ENCODE measurements at regions not wholly inside any gene's neighbourhood (a gene's known extent, or its start where the extent isn't known, plus 50 kb on each side); places are given as distances from the start of the nearest gene placed in this dataset.
"Not testable (repeated sequence)": the region's sequence is repeated elsewhere in the genome, so short reads cannot be mapped to it uniquely, and the experiment has no call there.

DNA sequence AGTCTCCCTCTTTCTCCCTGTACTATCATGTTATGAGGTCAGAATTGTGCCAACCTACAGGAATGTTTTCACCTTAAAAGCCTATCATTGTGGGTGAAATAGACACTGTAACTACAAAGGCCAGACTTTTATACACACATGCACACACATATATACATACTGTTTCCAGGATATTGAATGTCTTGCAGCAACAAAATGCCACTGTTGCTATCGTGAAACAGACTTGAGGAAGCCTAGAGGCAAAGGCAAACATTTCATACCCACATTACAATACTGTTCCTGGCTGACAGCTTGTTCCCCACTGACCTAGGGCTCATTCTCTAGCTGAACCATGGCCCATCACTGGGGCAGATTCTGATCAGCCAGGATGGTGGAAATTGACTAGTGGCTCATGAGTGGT is 125.1 kb upstream of the DUSP10 start:
- no peaks in the 10 kb centered on the region for H3K36me3 ChIP-seq (ENCODE audit: control insufficient read depth, insufficient read depth, low read length)
- no peaks in the 10 kb centered on the region for H3K27me3 ChIP-seq (ENCODE audit: control insufficient read depth, insufficient read depth, low read length, poor library complexity, severe bottlenecking)
- H3K4me3 ChIP-seq (ENCODE audit: insufficient read depth, low read depth, low read length) = no peak overlapping the region
- WGBS, 2 experiments = 91 to 100% methylated on average over 1 of the region's 1 CpG
- no peaks in the 10 kb centered on the region for H3K4me1 ChIP-seq (ENCODE audit: control insufficient read depth, insufficient read depth, low read length)
- no peak overlapping the region for H3K27ac ChIP-seq (ENCODE audit: insufficient read depth, low read depth, low read length, poor library complexity, severe bottlenecking)
- H3K9me3 ChIP-seq (ENCODE audit: control insufficient read depth, low read length) = no peaks in the 10 kb centered on the region

DNA sequence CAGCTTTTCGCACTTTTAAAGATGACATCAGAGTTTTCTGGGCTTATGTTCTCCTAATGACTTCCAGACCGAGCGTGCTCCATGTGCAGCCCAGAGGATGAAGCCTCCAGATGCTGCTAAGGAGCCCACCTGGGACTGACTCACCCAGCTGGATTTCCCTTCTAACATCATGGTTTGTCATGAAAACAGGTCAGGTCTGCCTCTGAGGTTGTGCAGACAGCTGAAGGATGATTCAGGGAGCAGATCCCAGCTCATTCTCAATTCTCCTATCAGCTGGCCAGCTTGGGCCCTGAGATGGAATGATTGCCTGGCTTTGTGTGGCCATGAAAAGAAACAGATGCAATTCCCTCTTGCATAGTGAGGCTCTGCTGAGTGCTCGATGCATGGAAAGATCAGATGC is 123.9 kb upstream of the DUSP10 start:
- H3K9me3 ChIP-seq (ENCODE audit: control insufficient read depth, low read length) = no peaks in the 10 kb centered on the region
- 94 to 99% methylated on average over 4 of the region's 4 CpGs for WGBS, 2 experiments
- no peak overlapping the region for H3K27ac ChIP-seq (ENCODE audit: insufficient read depth, low read depth, low read length, poor library complexity, severe bottlenecking)
- no peaks in the 10 kb centered on the region for H3K36me3 ChIP-seq (ENCODE audit: control insufficient read depth, insufficient read depth, low read length)
- H3K4me3 ChIP-seq (ENCODE audit: insufficient read depth, low read depth, low read length) = no peak overlapping the region
- H3K27me3 ChIP-seq (ENCODE audit: control insufficient read depth, insufficient read depth, low read length, poor library complexity, severe bottlenecking) = no peaks in the 10 kb centered on the region
- no peaks in the 10 kb centered on the region for H3K4me1 ChIP-seq (ENCODE audit: control insufficient read depth, insufficient read depth, low read length)

DNA sequence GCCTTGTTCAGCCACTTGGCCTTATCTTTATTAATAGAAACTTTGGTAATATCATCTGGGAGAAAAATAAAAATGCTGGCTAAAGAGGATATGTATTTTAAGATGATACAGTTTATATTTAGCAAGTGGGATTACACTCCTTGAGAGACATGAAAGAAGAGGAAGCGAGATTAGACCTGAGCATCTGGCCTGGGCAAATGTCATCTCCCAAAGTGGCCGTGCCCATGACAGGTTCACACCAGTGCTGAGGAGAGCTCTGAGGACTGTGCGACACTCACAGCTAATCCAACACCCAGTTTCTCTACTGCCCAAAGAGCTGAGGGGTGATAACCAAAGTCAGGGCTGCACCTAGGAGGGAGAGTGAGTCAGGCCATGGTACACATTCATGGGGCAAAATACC is 121.7 kb upstream of the DUSP10 start:
- Histone ChIP-seq H3K36me3 (ENCODE audit: control insufficient read depth, insufficient read depth, low read length) (no peaks in the 10 kb centered on the region), H3K27ac (ENCODE audit: insufficient read depth, low read depth, low read length, poor library complexity, severe bottlenecking) (no peak overlapping the region), H3K27me3 (ENCODE audit: control insufficient read depth, insufficient read depth, low read length, poor library complexity, severe bottlenecking) (no peaks in the 10 kb centered on the region), H3K9me3 (ENCODE audit: control insufficient read depth, low read length) (no peaks in the 10 kb centered on the region), H3K4me3 (ENCODE audit: insufficient read depth, low read depth, low read length) (no peak overlapping the region), H3K4me1 (ENCODE audit: control insufficient read depth, insufficient read depth, low read length) (no peaks in the 10 kb centered on the region)
- 93 to 98% methylated on average over 3 of the region's 3 CpGs for WGBS, 2 experiments

DNA sequence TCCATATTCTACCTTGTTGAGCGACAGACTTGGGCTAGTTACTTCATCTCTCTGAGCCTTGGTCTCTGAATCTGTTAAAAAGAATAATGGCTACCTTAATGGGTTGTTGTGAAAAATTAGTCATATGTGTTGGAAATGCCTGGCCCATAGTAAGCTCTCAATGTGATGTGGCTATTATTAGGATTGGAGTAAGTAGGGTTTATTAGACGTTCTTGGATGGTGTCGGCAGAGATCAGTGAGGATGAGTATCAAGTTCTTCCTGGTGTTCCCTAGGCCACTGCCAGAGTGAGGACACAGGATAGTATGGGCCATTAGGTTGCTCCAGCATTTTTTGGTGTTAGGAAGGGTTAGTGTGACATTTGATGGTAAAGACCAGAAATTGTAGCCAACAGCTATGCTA is 121.1 kb upstream of the DUSP10 start:
- no peak overlapping the region for H3K4me3 ChIP-seq (ENCODE audit: insufficient read depth, low read depth, low read length)
- no peak overlapping the region for H3K27ac ChIP-seq (ENCODE audit: insufficient read depth, low read depth, low read length, poor library complexity, severe bottlenecking)
- WGBS, 2 experiments = 93 to 94% methylated on average over 3 of the region's 3 CpGs
- no peaks in the 10 kb centered on the region for H3K36me3 ChIP-seq (ENCODE audit: control insufficient read depth, insufficient read depth, low read length)
- no peaks in the 10 kb centered on the region for H3K4me1 ChIP-seq (ENCODE audit: control insufficient read depth, insufficient read depth, low read length)
- no peaks in the 10 kb centered on the region for H3K9me3 ChIP-seq (ENCODE audit: control insufficient read depth, low read length)
- H3K27me3 ChIP-seq (ENCODE audit: control insufficient read depth, insufficient read depth, low read length, poor library complexity, severe bottlenecking) = no peaks in the 10 kb centered on the region

DNA sequence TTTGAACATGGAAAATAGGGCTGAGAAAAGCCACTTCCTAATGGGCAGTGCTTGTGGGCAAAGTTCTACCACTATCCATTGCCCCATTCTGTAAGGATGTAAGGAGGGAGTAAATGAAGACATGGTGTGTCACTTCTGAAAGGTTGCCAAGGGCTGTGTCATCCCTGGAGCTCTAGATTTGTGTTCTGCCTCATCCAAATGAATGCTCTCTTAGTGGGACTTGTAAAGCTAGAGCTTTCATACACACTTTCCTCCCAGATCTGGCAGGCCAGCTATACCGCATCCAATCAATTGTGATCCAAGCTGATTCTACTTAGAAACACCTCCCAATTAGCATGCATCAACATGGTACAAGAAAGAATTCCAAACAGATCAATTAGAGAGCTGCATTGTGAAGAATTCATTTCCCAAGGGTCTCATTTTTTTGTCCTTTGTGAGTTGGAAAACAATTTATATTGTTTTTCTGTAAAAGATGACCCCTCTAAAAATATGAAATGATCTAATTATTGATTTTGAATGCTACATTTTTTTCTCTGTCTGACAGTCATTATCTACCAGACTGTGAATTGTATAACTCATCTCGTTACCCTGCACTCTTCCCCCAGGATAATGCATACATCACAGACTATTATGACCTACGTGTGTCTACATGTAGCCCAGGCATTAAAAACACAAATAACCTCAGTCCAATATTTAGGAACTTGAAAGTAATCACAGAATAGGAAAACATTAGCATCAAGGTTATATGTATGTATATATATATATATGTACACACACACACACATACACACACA is 117.1 kb upstream of the DUSP10 start:
- Histone ChIP-seq H3K36me3 (ENCODE audit: control insufficient read depth, insufficient read depth, low read length) (no peaks in the 10 kb centered on the region), H3K27ac (ENCODE audit: insufficient read depth, low read depth, low read length, poor library complexity, severe bottlenecking) (no peak overlapping the region), H3K4me3 (ENCODE audit: insufficient read depth, low read depth, low read length) (no peak overlapping the region), H3K4me1 (ENCODE audit: control insufficient read depth, insufficient read depth, low read length) (no peaks in the 10 kb centered on the region), H3K9me3 (ENCODE audit: control insufficient read depth, low read length) (no peaks in the 10 kb centered on the region), H3K27me3 (ENCODE audit: control insufficient read depth, insufficient read depth, low read length, poor library complexity, severe bottlenecking) (no peaks in the 10 kb centered on the region)
- 92 to 94% methylated on average over 3 of the region's 3 CpGs for WGBS, 2 experiments

DNA sequence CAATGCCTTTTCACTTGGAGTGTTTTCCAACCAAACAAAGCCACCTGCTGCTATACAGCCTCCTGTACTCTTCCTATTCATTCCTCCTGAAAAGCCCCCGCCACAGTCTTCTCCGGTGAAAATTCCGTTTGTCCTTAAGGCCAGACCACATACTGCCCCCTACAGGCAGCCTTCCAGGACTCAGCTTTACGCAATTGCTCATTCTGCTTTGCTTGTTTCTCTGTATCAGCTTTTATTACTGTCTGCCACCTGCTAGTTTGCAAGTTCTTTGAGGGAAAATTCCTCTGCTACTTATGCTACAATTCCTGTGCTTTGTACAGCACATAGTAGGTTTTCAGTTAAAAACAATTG is 115.2 kb upstream of the DUSP10 start:
- not testable (repeated sequence) for H3K36me3 ChIP-seq (ENCODE audit: control insufficient read depth, insufficient read depth, low read length); H3K27ac ChIP-seq (ENCODE audit: insufficient read depth, low read depth, low read length, poor library complexity, severe bottlenecking); H3K27me3 ChIP-seq (ENCODE audit: control insufficient read depth, insufficient read depth, low read length, poor library complexity, severe bottlenecking); H3K4me3 ChIP-seq (ENCODE audit: insufficient read depth, low read depth, low read length); H3K4me1 ChIP-seq (ENCODE audit: control insufficient read depth, insufficient read depth, low read length); H3K9me3 ChIP-seq (ENCODE audit: control insufficient read depth, low read length)
- 21 to 50% methylated on average over 2 to 3 of the region's 4 CpGs for WGBS, 2 experiments

DNA sequence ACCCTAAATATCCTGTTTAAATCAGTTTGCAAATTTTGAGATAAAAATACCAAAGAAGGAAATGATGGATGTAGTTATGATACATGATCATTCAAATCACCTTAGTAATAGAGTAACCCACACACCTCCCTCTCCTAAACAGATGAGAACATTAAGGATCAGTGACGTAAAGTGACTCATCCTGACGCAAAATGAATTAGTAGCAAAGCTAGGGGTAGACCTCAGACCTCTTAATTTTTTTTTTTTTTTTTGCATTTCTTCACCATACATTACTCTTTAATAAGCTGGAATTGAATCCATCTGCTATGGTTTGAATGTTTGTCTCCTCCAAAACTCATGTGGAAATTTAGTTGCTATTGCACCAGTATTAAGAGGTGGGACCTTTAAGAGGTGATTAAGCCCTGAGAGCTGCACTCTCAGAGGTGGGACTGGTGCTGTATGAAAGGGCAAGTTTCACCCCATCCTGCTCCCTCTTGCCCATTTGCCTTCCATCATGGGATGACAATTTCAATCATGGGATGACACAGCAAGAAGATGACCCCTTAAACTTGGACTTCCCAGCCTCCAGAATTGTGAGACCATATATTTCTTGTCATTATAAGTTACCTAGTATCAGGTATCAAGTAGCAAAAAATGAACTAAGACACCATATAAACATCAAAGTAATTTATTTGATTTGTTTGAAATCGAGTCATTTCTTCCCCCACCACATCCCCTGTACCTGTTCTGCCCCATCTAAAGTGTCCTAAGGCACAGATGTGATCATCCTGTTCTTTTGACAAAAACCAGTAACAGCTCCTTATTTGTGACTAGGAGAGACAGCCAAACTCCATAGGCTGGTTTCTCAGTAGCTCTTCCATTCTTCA is 114.6 kb upstream of the DUSP10 start:
- H3K4me1 ChIP-seq (ENCODE audit: control insufficient read depth, insufficient read depth, low read length) = no peaks in the 10 kb centered on the region
- no peaks in the 10 kb centered on the region for H3K27me3 ChIP-seq (ENCODE audit: control insufficient read depth, insufficient read depth, low read length, poor library complexity, severe bottlenecking)
- H3K36me3 ChIP-seq (ENCODE audit: control insufficient read depth, insufficient read depth, low read length) = no peaks in the 10 kb centered on the region
- no peak overlapping the region for H3K27ac ChIP-seq (ENCODE audit: insufficient read depth, low read depth, low read length, poor library complexity, severe bottlenecking)
- H3K4me3 ChIP-seq (ENCODE audit: insufficient read depth, low read depth, low read length) = no peak overlapping the region
- no peaks in the 10 kb centered on the region for H3K9me3 ChIP-seq (ENCODE audit: control insufficient read depth, low read length)
- 84 to 100% methylated on average over 1 to 2 of the region's 3 CpGs for WGBS, 2 experiments

DNA sequence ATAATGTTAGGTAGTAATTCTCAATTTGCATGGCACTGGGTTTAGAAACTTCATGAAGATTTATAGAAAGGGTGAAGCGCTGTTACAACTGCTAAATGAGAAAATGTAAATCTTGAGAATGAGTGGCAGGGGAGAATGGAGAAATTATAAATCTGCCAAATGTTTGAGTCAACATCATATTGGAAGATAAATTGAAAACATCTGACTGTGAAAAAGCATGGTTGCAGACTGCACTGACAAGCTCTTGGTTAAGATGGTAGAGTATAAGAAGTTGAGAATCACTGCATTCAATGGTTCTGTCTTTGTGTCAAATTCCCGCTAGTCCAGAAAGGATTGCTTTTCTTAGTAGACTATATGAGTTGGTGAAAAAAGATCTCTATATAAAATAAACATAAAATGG is 113.3 kb upstream of the DUSP10 start:
- Histone ChIP-seq H3K36me3 (ENCODE audit: control insufficient read depth, insufficient read depth, low read length) (no peaks in the 10 kb centered on the region), H3K27me3 (ENCODE audit: control insufficient read depth, insufficient read depth, low read length, poor library complexity, severe bottlenecking) (no peaks in the 10 kb centered on the region), H3K27ac (ENCODE audit: insufficient read depth, low read depth, low read length, poor library complexity, severe bottlenecking) (no peak overlapping the region), H3K9me3 (ENCODE audit: control insufficient read depth, low read length) (no peaks in the 10 kb centered on the region), H3K4me1 (ENCODE audit: control insufficient read depth, insufficient read depth, low read length) (no peaks in the 10 kb centered on the region), H3K4me3 (ENCODE audit: insufficient read depth, low read depth, low read length) (no peak overlapping the region)
- 94 to 98% methylated on average over 1 to 2 of the region's 2 CpGs for WGBS, 2 experiments

DNA sequence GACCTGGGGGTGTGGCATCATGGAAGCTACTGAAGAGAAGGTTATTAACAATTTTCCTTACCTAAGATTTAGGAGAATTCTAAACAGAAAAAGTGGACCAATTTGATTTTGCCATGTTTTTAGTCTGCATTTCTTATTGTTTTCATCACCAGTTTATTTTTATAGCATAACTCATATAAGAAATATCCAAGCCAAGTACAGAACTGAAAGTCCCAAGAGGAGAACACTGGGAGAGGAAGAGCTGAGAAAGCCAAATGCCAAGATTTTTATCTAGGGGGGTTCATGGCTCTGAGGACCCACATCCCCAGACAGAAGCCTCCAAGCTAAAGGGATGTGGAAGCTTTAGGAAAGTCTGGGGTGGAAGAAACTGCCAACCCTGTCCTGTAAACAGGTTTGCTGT is 109.4 kb upstream of the DUSP10 start:
- Histone ChIP-seq H3K4me1 (ENCODE audit: control insufficient read depth, insufficient read depth, low read length) (no peaks in the 10 kb centered on the region), H3K9me3 (ENCODE audit: control insufficient read depth, low read length) (no peaks in the 10 kb centered on the region), H3K36me3 (ENCODE audit: control insufficient read depth, insufficient read depth, low read length) (no peaks in the 10 kb centered on the region), H3K4me3 (ENCODE audit: insufficient read depth, low read depth, low read length) (no peak overlapping the region), H3K27ac (ENCODE audit: insufficient read depth, low read depth, low read length, poor library complexity, severe bottlenecking) (no peak overlapping the region), H3K27me3 (ENCODE audit: control insufficient read depth, insufficient read depth, low read length, poor library complexity, severe bottlenecking) (no peaks in the 10 kb centered on the region)

DNA sequence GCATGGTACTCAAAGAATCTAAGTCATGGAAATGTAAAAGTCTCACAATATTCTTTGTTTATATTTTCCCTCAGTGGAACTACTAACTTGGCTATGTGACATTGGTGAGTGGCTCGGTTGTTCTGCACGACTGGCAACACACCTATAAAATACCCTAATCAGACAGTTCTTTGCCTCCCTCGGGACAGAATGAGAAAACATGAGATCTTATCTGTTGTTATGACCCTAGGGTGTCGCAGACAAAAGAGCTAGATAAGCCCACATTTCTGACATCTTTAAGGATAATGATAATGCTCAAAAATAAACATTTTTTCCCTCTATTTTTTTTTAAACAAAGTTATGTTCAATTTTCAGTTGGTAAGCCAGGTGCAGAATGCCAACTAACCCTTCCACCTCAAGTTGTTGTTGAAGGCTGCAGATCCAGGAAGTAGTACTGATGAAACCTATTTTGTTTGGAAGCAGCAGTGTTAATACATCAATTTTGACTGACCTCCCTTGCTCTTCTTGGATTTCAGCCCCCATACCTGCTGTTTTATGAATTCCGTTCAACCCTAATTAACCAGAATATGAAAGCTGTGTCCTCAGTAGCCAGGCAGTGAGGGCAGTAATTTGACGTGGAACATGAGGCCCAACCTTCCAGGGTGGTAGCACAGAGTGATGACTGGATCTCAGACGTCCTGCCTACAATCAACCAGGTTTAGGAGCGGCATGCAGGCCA is 108.7 kb upstream of the DUSP10 start:
- WGBS, 2 experiments = 92 to 95% methylated on average over 6 to 8 of the region's 8 CpGs
- Histone ChIP-seq H3K27me3 (ENCODE audit: control insufficient read depth, insufficient read depth, low read length, poor library complexity, severe bottlenecking) (no peaks in the 10 kb centered on the region), H3K4me1 (ENCODE audit: control insufficient read depth, insufficient read depth, low read length) (no peaks in the 10 kb centered on the region), H3K9me3 (ENCODE audit: control insufficient read depth, low read length) (no peaks in the 10 kb centered on the region), H3K4me3 (ENCODE audit: insufficient read depth, low read depth, low read length) (no peak overlapping the region), H3K36me3 (ENCODE audit: control insufficient read depth, insufficient read depth, low read length) (no peaks in the 10 kb centered on the region), H3K27ac (ENCODE audit: insufficient read depth, low read depth, low read length, poor library complexity, severe bottlenecking) (no peak overlapping the region)
